DMS53 treated with DMSO at 0.1 percent for 48 hours (cell line): ENCODE measurements at regions not wholly inside any gene's neighbourhood (a gene's known extent, or its start where the extent isn't known, plus 50 kb on each side); places are given as distances from the start of the nearest gene placed in this dataset.
"Not testable (repeated sequence)": the region's sequence is repeated elsewhere in the genome, so short reads cannot be mapped to it uniquely, and the experiment has no call there.

Experiments used
- DNase-seq: peaks from one replicate; lab custom pipeline; 2025; ENCODE audit not compliant: unreplicated experiment; lab: John Stamatoyannopoulos, UW

DNA sequence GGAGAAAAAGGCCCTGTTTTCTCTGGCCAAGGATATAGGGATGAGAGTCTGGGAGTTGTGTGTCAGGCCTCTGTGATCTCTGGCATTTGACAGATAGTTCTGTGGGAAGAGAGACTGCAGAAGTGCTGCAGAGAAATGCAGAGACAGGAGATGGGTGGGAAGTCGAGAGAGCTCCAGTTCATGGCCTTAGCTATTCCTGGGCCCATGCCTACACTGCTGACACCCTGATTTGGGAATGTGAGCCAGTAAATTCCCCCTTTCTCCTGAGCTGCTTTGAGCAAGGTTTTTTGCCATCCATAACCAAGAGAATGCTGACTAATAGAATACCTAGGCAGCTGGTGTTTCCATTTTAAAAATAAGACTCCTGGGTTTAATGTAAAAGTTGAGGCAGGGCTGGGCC is 59.3 kb downstream of the EBLN2 start:
- no peak for DNase-seq

DNA sequence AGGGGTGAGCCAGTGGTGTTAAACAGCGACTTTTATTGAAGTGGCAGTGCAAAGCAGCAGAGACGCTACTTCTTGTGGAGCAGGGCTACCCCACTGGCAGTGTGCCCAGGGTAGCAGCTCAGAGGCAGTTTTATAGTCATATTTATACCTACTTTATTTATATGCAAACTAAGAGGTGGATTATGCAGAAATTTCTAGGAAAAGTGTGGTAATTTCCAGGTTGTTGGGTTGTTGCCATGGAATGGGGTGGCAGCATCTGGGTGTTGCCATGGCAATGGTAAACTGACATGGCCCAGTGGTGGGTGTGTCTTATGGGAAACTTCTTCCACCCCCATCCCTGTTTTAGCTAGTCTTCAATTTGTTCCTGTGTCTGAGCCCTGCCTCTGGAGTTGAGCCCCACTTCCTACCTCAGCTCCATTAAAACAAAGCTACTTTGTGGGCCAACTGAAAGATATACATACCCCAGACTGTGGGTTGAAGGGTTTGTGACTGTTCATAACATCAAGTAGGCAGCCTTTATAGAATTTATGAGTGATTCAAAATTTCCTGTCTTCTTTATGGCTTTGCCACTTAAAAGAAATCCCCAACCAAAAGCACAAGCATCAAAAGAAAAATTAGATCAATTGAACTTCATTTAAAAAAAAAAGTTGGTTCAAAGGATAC is 60.3 kb downstream of the EBLN2 start:
- no peak for DNase-seq

DNA sequence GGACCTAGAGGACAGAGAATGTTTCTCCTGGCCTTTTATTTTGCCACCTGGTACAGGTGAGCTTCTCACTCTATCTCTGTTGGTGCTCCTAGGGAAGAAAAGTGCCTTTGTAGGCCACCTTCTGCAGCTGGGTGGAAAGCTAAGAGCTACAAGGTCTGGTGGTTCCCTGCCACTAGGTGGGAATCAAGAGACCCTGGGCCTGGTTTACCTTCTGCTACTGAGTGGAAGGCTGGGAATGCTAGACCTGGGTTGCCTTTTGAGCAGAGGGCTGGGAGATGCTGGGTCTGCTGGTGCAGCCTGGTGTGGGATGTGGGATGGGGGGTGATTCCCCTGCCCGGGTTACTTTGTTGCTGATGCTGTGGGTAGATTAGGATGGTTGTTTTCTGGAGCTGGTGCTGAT is 72.6 kb downstream of the EBLN2 start:
- DNase-seq, result no peak

- no peak for DNase-seq
Observed at GRCh38 chr3:73136941-73137340, 75.5 kb downstream of the EBLN2 start.

GRCh38 chr3:73137736-73138403 is 76.4 kb downstream of the EBLN2 start:
- DNase-seq, result no peak

- no peak for DNase-seq
Observed at GRCh38 chr3:73140772-73141442, 79.4 kb downstream of the EBLN2 start.

GRCh38 chr3:73141525-73141924 is 80.1 kb downstream of the EBLN2 start:
- no peak for DNase-seq

- no peak for DNase-seq
Observed at GRCh38 chr3:73143401-73143800, 81.9 kb downstream of the EBLN2 start.

- no peak for DNase-seq
Observed at GRCh38 chr3:73143821-73144237, 82.4 kb downstream of the EBLN2 start.

GRCh38 chr3:73144276-73144675 is 82.8 kb downstream of the EBLN2 start:
- DNase-seq, result no peak

GRCh38 chr3:73144828-73145227 is 83.4 kb downstream of the EBLN2 start:
- DNase-seq, result no peak

- DNase-seq, result not testable (repeated sequence)
Observed at GRCh38 chr3:73147479-73147878, 86.0 kb downstream of the EBLN2 start.

- no peak for DNase-seq
Observed at GRCh38 chr3:73148206-73148605, 86.7 kb downstream of the EBLN2 start.

DNA sequence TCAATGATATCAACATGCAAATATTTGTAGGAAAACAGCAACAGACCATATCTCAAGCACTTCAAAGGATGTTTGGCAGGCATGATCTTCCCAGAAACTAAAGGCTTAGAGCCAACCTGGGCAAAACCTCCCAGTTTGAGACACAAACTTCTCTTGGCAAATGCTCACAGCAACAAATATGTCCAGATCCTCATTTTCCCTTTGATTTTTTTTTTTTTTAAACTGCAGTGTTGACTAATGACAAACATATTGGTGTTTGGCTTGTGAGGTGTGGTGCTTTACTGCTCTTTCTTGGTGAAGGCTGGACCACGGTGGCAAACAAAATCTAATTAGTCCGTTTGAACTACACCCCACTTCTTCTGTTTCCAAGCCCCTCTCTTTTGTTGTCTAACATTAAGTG is 87.2 kb downstream of the EBLN2 start:
- DNase-seq, result no peak

- no peak for DNase-seq
Observed at GRCh38 chr3:73150369-73151130, 89.1 kb downstream of the EBLN2 start.

- DNase-seq, result not testable (repeated sequence)
Observed at GRCh38 chr3:73152571-73152970, 91.1 kb downstream of the EBLN2 start.

DNA sequence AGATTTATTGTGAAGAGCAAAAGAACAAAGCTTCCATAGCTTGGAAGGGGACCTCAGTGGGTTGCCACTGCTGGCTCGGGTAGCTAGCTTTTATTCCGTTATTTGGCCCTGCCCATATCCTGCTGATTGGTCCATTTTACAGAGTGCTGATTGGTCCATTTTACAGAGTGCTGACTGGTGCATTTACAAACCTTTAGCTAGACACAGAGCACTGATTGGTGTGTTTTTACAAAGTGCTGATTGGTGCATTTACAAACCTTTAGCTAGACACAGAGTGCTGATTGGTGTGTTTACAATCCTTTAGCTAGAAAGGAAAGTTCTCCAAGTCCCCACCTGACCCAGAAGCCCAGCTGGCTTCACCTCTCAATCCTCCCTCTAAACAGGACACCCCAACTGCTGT is 91.6 kb downstream of the EBLN2 start:
- DNase-seq, result not testable (repeated sequence)

- DNase-seq, result not testable (repeated sequence)
Observed at GRCh38 chr3:73154261-73154660, 92.8 kb downstream of the EBLN2 start.

GRCh38 chr3:73155441-73155840 is 94.0 kb downstream of the EBLN2 start:
- not testable (repeated sequence) for DNase-seq

DNA sequence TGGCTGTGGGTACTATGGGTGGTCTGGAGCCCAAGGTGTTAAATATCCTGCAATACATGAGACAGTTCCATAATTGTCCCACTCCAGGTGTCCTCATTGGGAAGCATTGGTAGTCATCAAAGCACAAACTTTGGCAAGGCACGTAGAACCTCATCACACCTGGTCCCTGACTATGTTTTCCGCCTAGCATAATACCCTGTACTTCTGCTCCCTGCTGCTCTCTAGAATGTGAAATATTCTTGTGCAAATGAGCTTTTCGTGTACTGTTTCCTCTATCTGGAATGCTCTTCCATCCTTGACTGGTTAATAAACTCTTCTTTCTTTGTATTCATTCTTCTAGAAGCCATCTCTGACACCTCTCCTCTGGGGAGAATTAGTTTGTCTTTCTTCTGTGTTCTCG is 103.2 kb downstream of the EBLN2 start:
- DNase-seq, result no peak

- no peak for DNase-seq
Observed at GRCh38 chr3:73175698-73176097, 114.2 kb downstream of the EBLN2 start.

DNA sequence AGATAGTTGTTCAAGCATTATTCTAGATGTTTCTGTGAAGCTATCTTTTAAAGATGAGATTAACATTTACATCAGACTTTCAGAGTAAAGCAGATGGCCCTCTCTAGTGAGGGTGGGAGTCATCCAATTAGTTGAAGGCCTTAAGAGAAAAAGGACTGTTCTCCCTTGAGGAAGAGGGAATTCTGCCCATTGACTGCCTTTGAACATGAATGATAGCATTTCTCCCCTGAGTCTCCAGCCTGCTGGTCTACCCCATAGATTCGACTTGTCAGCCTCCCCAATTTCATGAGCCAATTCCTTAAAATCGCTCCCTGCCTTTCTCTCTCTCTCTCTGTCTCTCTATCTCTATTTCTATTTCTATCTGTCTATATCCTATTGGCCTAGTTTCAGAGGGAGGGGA is 115.5 kb downstream of the EBLN2 start:
- no peak for DNase-seq
